HG03196 (cell line): ENCODE measurements at regions not wholly inside any gene's neighbourhood (a gene's known extent, or its start where the extent isn't known, plus 50 kb on each side); places are given as distances from the start of the nearest gene placed in this dataset.

Experiments
- ATAC-seq: cut with Tn5 transposase; IDR thresholded peaks from one replicate; pipeline ENCODE4 v1.9.1; 2021; ENCODE audit not compliant: unreplicated experiment

DNA sequence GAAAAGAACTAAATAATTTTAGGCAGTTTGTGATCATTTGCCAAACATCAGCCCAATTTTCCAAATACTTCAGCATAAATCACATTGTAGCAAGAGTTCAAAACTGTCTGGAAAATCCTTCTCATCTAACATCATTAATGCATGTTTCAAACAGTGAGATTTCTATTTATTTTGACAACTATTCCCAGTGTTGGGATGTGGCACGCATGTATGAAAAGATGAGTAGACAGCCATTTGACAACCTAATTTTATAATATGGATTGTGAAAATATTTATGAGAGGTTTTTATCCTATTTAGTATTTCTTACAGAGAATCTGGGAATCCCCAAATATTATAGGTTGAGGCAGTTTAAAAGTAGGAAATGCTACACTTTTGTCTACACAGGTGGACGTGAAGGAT, 357.6 kb upstream of the ARID1B start:
- no peak for ATAC-seq

DNA sequence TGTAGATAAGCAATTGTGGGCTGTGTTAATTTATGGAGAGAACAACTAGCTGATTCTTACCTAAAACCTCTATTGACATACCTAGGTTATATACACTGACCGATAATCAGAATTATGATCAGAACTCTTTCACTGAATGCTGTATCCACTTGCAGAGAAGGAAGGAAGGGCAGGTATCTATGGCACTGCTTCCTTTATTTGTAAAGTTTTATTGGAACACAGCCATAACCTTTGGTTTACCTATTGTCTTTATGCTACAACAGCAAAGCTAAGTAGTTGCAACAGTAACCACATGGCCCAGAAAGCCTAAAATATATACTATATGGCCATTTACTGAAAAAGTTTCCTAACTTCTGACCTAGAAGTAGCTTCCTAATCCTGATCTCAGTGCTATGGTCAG, 358.9 kb upstream of the ARID1B start:
- no peak for ATAC-seq

DNA sequence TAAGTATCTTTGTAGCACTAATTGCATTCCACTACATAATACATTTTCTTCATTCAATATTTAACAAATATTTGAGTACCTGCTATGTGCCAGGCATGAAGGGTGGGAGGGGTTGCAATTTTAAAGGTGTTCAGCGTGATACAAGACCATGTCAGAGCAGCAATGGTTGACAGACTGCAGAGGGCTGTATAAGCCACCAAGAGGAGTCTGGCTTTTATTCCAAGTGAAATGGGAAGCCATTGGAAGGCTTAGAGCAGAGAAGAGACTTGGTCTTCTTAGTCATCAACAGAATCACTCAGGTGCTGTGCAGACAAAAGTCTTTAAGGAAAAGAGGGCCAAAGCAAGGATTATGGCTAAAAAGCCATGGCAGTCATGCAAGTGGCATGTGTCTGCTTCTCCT, 360.8 kb upstream of the ARID1B start:
- no peak for ATAC-seq

DNA sequence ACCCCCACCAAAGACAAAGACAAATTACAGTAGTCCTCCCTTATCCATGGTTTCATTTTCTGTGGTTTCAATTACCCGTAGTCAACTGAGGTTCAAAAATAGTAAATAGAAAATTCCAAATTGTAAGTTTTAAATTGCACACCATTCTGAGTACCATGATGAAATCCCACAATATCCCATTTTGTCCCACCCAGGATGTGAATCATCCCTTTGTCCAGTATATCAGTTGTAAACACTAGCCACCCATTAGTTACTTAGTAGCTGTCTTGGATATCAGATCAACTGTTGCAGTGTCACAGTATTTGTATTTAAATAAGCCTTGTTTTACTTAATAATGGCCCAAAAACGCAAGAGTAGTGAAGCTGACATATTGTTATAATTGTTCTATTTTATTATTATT, 364.0 kb upstream of the ARID1B start:
- no peak for ATAC-seq

DNA sequence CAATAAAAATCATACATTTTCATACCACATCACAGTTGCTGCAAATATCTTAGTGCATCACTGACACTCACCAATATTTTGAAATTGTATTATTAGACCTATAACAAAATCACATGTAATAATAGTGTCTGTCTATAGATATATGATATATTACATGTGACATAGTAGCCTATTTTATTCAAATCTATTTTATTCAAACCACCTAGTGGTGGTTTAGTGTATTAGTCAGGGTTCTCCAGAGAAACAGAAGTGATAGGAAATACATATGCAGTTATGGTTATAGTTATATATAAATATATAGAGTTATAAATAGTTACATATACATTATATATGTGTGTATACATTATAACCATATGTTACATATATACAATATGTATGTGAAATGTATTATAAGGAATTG, 366.5 kb upstream of the ARID1B start:
- ATAC-seq: no peak

DNA sequence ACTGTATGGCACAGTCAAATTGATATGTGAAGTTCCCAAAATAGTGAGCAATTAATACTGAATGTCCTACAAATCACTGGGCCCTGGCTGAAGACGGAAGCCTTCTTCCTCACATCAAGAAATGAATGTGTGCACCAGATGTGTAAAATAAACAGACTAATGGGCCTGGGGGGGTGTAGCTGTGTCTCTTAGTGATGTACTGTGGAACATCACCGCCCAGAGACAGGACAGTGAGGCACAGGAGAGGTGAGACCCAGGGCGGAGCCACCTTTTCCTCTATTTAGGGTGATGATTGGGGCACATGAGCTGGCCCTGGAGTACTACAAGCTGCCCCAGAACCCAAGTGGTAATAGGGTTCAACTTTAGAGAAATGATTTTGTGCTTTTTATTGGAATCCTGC, 368.5 kb upstream of the ARID1B start:
- no peak for ATAC-seq

DNA sequence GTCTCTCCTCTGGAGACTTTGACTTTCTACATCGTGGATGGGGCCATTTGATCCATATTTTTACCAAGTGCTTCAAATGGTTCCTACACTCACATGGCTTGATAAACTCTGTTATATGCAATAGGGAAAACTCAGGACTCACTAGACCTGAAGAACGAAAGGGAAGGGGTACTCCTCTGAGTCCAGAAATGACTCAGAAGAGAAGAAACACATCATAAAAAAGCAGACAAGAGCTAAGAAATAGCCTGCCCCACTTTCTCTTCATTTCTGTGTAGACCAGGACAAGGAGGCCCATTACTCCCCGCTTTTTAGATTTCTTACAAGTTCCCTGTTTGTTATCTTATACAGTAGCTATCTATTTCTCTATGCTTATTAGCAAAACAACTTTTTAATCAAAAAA, 369.8 kb upstream of the ARID1B start:
- no peak for ATAC-seq

DNA sequence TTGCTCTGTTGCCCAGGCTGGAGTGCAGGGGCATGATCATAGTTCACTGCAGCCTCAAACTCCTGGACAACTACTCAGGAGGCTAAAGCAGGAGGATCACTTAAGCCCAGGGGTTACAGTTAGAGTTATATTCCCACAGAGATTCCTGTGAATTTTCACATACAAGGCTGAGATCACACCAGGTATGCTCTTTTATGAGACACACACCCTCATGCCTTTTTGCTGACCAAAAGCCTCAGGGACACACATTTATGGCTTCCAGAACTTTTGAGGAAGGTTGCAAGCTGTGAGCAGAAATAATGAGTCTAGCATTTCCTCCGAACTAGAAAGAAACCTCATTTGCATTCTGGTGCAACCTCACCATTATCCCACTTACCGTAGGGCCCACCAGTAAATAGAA, 370.5 kb upstream of the ARID1B start:
- ATAC-seq: no peak

DNA sequence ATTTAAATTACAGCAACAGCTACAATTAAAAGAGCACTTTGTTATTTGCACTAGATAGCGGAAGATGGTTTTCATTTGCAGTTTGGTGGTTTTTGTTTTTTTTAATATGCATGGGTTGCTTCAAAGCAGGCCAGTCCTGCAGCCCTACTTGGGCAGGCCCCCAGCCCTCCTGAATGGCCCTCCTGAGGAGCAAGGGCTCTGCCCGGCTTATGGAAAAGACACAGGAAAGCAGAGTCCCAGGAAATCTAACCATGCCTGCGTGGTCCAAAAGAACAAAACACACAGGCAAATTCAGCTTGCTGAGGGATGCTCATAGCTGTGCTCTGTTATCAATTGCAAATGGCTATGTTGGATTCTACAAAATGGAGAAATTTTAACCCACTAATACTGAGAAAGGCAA, 371.1 kb upstream of the ARID1B start:
- no peak for ATAC-seq

DNA sequence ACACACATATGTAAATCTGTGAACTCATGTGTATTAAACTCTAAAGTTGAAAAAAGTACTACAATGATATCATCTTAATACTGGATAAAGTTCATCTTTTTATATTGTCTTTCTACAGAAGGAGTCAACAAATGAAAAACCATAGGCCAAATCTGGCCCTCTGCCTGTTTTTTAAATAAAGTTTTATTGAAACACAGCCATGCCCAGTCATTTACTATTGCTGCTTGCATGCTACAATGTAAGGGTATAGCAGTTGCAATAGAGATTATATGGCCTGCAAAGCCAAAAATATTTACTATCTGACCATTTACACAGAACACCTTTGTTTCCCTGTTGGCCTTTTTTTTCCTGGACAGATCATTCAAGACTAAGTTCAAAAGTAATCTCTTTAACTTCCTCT, 374.6 kb upstream of the ARID1B start:
- ATAC-seq: no peak

DNA sequence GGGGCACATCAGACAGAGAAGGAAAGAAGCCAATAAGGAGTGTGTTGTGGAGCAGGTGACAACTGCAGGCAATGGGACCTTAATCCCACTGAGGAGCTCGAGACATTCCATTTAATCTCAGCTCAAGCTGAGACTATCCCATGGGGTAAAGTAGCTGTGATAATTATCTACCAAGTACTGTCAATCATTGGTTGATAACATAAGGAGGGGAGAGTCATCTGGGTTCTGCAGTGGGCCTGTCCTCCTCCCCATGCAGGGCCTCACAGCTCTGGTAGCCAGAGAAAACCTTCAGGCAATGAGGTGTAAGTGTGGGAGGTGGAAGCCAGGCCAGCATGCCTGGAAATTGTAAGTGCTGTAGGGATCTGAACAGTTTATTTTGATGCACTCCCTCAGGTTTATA, 375.0 kb upstream of the ARID1B start:
- no peak for ATAC-seq

DNA sequence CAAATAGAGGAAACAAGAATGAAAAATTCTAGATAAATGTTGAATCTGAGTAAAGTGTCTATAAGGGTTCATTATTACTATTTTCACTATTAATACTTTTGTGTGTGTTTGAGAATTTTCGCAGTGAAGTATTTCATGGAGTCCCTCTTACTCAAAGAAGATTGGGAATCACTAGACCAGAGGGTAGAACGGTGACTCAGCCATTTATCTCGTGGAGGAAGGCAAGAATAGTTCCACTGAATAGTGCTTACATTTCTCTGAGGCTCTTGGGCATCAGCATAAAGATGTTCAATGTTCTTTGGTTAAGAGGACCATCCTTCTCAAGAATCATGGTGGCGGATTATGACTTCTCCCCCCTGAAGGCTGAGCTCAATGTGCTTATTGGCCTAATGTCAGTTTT, 376.7 kb upstream of the ARID1B start:
- no peak for ATAC-seq

DNA sequence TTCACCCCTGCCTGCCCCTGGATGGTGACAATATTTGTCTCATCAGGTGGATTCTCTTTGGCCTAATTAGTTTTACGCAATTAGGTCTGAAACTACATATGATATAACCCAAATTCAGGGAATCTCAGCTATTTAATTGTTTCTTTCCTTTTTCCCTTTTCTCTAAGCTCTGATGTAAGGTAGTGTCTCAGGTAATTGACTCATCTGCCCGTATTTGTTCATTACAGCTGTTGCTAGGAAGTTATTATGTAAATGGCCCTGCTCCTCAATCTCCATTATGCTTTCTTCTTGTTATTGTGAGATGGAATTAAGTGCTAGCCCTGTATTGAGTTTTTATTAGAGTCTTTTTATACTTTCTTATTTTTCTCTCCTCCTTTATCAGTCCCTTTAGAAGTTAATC, 378.2 kb upstream of the ARID1B start:
- ATAC-seq: no peak

DNA sequence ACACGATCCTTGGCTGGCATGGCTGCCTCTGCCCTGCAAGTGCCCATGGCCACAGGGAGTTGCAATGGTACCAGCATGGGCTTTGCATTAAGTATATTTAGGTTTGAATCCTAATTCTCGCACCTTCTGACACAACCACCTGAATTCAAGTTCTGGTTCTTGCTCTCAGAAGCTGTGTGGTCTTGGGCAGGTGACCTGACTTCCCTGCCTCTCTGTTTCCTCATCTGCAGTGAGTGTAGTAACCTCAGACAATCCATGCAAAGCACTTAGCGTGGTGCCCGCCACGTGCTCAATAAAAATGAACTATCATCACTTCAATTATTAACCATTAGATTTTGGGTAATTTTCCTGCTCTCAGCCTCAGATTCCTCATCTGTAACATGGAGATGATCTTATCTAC, 378.8 kb upstream of the ARID1B start:
- ATAC-seq: no peak

DNA sequence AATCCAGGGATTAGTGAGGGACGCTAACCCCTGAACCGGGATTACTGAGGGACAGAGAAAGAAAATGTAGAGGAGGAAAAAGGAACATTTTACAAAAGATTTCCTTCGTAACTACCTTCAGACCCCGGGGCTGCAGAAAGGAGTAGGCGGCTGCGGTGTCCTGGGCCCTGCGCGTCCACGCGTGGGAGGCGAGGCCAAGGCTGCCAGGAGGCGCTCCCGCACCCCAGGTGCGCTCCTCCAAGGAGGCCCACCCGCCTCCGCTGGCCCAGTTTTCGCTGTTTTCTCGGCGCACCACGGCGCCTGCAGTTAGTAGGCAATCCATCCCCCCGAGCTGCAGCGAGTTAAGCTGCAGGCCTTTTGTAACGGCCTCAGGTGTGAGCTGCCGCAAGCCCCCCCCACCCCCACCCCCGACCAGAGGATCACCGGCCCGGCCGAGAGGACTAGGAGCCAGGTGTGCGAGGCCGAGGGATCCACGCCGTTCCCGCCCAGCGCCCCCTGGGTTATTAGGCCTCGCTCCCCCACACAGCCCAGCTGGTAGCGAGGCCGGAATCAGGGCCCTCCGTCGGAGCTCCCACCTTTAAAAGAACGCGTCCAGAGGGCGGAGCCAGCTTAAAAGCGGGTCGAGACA, 380.3 kb upstream of the ARID1B start:
- ATAC-seq: no peak

DNA sequence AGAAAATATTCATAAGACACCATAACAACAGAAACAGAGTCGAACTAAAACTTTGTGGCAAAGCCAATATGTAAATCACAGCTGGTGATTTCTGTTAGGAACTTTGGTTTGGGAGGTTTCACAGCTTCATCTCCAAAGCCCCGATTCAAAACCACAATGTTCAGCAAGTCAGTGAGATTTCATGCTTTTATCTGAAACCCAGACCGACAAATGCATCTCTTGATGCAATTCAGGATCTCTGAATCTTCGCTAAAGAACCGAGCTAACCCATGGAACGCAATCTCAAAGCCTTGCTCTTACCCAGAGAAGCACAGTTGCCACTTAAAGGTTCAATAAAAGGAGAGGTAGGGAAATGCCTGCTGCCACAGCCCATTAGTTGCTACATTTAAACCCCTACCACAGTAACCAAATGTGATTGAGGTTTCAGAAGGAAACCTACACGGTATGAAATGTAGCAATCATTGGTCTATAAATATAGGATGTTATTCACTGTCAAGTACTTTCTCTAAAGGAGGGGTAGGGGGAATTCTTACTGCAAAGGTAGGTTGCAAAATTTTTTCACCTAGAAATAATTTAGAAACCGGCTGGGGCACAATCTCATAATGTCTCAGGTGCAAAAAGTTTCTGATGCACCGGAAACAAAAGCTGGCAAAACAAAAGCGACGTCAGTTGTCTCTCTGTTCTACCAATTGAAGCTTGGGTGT, 381.0 kb upstream of the ARID1B start:
- ATAC-seq: peak; percentile 63

DNA sequence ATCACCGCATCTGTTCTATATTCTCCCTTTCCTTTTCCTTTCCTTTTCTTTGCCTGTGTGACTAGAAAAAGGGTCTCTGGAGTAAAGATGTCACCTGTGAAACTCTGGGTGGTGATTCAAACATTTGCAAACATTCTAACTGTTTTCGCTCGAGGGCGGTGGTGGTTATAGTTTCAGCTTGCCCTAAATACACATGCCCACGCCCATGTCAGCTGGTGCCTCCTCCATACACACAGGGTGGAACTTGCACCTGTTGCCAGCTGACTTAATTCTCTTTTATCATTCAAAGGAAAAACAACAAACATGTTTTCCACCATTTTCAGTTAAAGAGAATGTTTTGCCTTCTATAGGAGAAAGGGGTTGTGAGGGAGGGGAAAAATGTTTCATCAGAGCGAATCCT, 381.9 kb upstream of the ARID1B start:
- ATAC-seq: peak; percentile 49

DNA sequence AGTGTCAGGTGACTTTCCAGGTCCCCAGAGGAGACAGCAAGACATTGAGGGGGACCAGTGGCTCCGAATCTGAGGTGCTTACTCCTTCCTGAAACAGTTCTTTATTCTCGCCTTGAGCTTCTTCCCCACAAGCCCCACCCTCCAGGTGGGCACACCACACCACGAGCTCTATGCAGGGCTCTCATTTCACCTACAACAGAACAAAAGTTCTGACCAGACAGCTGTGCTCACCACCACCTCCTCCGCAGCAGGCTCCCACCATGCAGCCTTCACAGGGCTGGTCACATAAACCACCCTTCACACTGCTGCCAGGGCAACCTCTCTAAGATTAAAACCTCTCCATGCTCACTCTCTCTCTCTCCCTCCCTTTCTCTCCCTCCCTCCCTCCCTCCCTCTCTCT, 384.5 kb upstream of the ARID1B start:
- no peak for ATAC-seq

DNA sequence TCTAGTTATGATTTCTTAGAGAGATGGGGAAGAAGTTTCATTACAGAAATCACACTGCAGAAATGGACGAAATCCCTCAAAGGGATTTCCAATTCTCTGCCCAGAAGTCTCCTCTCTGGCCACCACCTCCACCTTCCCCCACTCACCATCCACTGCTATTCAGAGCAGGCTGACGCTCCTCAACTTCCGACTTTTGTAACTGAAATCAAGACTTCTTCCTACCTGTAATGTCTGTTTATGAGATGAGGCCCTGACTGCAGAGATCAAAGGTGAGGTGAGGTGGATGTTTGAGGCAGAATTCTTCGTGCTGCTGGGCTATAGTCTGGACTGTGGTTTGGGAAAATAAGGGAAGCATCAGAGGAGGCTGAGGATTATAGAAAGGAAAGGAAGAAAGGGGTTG, 385.2 kb upstream of the ARID1B start:
- no peak for ATAC-seq

DNA sequence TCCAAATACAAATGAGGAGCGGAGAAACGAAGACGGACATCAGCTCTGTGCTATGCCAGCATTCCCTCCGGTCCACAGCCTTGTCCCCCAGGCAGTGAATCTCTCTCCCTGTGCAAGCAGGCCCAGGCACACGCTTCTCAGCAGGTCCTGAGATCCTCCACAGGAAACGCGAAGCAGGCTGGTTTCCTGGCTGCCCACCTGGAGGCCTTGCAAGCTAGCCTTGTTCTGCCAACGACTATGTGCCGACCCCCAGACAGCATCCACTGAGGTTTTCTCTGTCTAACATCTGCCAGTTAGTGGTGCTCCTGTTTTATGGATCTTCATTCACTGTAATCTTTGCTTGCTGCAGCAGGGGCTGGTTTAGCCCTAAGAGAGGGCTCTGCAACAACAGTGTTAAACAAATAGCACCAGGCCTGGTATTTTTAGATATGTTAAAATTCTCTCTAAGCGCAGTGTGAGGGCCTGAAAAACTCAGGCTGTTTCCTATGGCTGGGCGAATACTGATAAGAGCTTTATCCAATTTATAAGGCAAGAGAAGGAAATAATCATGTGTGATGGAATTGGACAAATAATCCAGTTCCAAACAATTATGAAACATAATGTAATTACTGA, 386.0 kb upstream of the ARID1B start:
- ATAC-seq: no peak

DNA sequence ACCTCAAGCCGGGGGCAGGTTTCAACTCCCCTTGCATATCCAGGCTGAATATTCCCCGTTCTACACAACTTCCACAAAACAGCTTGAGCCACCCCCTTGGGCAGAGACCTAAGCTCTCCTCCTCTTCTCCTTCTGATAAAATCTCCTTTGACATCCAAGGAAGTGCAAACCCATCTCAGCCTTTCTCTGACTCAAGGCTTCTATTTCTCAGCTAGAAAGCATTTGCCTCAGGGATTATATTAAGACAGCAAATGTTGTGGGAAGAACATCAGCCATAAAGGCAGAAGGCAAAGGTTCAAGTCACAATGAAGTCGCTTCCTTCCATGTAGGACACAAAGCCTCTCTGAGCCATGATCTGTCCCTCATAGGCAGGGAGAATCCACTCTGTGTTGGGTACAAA, 386.6 kb upstream of the ARID1B start:
- ATAC-seq: no peak

DNA sequence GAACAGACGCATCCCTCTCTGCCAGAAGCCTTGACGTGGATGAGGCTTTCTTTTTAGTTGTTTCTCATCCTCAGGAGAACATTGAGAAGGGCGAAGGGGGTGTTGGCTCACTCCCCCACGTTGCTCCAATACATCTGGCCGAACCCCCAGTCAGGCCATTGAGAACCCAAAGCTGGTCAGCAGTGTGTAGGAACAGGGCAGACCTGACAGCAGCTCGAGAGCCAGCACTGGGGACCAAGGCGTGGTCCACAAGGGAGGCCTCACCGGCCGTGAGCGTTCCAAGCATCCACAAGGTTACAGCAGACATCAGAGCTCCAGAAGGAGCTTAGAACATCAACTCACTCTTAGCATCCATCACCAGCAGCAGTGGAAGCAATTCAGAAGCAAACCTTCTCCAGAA, 387.9 kb upstream of the ARID1B start:
- ATAC-seq: no peak

DNA sequence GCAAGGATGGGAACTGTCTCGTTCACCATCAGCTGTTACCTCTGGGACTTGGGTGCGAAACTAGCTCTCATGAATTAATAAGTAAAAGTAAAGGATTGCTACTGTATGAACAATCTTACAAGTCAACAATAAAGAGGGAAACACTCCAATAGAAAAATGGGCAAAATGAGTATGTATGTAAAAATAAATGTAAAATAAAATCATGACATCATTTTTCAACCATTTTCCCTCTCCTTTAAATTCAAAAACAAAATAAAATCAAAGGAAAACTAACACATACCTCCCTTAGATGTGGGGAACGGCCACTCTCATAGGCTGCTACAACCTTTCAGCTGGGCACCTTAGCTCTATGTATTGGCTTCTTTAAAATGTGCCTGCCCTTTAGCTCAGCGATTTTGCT, 389.7 kb upstream of the ARID1B start:
- ATAC-seq: no peak
